ENCODE measurements at regions not wholly inside any gene's neighbourhood (a gene's known extent, or its start where the extent isn't known, plus 50 kb on each side); places are given as distances from the start of the nearest gene placed in this dataset.

DNA sequence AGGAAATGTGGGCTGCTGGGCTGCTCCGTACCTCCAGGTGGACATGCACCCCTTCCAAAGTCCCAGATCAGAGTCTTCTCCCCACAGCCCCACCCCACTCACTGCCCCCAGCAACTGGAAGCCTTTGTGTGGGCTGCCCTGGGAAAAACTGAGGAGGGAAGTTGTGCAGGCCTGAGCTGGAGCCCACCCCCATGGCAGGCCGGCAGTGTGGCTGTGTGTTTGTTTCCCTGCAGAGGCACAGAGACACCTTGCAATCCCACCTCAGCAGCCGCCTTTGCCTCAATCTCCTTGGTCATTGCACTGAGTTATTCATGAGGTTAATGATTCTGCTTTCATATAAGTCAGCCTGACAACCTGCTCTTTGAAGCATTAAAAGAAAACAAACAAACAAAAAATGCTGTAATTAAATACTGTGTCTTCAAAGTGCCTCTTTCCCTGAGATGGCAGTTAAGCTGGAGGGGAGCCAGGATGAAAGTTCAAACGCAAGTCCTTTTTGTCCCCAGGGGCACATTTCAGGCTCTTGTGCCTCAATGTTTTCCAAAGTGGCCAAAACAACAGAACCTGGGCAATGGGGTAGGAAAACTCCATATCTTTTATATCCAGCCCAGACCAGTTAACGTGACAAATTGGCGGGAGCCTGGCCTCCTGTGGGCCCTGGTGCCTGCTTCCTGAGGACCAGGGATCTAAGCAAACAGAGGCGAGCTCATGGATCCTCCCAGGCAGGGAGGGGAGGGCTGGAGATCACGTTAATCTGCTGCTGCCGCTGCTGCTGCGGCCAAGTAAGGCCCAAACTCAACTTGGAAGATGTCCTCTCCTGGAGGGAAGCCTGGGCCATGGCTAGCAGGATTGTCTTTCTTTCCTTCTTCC, 51.9 kb upstream of the TSPAN11 start:
- peaks cover 7% of the 10 kb centered on the region; the same call in 1 of the 2 replicates for H3K4me1 ChIP-seq (ENCODE audit: control insufficient read depth, insufficient read depth, low read length)
- no peak overlapping the region for H3K4me3 ChIP-seq (ENCODE audit: low read depth, low read length)
- no peak overlapping the region for H3K27ac ChIP-seq (ENCODE audit: low read depth, low read length)
- H3K36me3 ChIP-seq (ENCODE audit: control insufficient read depth, insufficient read depth, low read length) = no peaks in the 10 kb centered on the region
- H3K9me3 ChIP-seq (ENCODE audit: control insufficient read depth, insufficient read depth, low read depth, low read length) = no peaks in the 10 kb centered on the region
- H3K27me3 ChIP-seq (ENCODE audit: control insufficient read depth, insufficient read depth, low read length) = peaks cover 2% of the 10 kb centered on the region; the same call in 1 of the 2 replicates
- no peak overlapping the region for H3K9ac ChIP-seq (ENCODE audit: low read length)

DNA sequence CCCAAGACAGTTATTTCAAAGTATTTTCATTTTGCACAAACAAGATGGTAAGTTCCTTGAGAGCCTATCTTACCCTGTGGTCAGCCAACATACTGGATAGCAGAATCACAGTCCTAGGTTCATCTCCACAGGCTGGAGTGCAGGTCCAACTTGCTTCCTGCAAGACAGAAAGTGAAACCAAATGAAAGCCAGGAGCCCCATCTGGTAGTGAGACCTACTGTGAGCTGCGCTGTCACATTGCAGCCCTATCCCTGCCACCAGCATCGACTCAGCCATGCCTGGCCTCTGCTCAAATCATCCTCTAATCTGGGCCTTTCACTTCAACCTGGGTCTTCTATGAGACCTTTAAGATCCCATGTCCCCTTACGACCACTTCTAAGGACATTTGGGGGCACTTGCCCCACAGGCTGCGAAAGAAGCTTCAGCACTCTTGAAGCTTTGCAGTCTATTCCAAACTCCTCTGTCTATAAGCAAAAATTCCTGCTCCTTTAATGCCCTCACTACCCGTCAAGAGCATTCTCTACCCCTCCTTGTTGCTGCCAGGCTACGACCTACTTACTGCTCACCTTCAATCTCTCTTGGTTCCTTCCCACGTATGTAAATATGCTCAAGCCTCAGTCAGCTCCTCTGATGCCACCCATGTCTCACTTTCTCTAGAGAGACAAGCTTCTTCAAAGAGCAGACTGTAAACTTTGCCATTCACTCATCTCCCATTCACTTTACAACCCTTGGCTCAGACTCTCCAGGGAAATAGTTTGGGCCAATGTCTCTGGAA, 55.9 kb upstream of the TSPAN11 start:
- H3K27ac ChIP-seq (ENCODE audit: low read depth, low read length) = no peak overlapping the region
- H3K9ac ChIP-seq (ENCODE audit: low read length) = no peak overlapping the region
- no peak overlapping the region for H3K4me3 ChIP-seq (ENCODE audit: low read depth, low read length)
- H3K9me3 ChIP-seq (ENCODE audit: control insufficient read depth, insufficient read depth, low read depth, low read length) = peaks cover 15% of the 10 kb centered on the region; the same call in 1 of the 2 replicates
- peaks cover 7% of the 10 kb centered on the region; the same call in 1 of the 2 replicates for H3K4me1 ChIP-seq (ENCODE audit: control insufficient read depth, insufficient read depth, low read length)
- no peaks in the 10 kb centered on the region for H3K36me3 ChIP-seq (ENCODE audit: control insufficient read depth, insufficient read depth, low read length)
- no peaks in the 10 kb centered on the region for H3K27me3 ChIP-seq (ENCODE audit: control insufficient read depth, insufficient read depth, low read length)

DNA sequence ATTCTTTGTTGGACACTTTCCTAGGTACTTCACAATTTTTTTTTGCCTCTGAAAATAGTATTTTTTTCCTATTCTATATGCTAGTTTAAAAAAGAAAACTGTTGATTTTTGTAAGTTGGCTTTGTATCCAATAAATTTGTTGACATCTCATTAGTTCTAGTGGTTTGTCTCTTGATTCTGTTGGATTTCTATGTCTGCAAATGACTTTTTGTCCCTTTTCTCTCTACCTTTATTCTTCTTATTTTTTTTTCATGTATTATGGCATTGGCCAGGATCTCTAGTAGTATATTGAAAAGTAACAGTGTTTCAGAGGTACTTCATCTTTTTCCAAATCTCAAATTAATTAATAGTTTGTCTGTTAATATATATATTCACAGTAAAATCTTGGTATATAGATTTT, 59.1 kb upstream of the TSPAN11 start:
- Histone ChIP-seq H3K27me3 (ENCODE audit: control insufficient read depth, insufficient read depth, low read length) (no peaks in the 10 kb centered on the region), H3K4me3 (ENCODE audit: low read depth, low read length) (no peak overlapping the region), H3K9ac (ENCODE audit: low read length) (no peak overlapping the region), H3K9me3 (ENCODE audit: control insufficient read depth, insufficient read depth, low read depth, low read length) (peaks cover 18% of the 10 kb centered on the region; the same call in 1 of the 2 replicates), H3K4me1 (ENCODE audit: control insufficient read depth, insufficient read depth, low read length) (peaks cover 4% of the 10 kb centered on the region; the same call in 1 of the 2 replicates), H3K27ac (ENCODE audit: low read depth, low read length) (no peak overlapping the region), H3K36me3 (ENCODE audit: control insufficient read depth, insufficient read depth, low read length) (no peaks in the 10 kb centered on the region)

DNA sequence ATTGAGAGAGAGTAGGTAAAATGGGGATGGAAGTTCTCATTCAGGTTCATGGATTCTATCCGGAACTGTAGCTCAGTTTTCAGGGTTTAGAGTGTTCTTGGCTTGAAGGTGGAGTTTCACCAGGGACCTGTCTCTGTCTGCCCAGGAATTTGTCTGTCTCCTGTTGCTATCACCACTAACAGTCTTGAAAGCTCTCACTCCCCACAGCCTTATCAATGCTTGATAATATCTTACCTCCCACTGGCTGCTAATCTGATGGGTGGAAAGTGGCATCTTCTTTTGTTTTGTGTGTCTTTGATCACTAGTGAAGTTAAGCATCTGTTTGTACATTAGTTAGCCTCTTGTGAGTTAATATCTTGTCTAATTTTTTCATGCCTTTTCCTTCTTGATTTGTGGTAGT, 60.3 kb upstream of the TSPAN11 start:
- no peaks in the 10 kb centered on the region for H3K36me3 ChIP-seq (ENCODE audit: control insufficient read depth, insufficient read depth, low read length)
- no peak overlapping the region for H3K9ac ChIP-seq (ENCODE audit: low read length)
- peaks cover 18% of the 10 kb centered on the region; the same call in 1 of the 2 replicates for H3K9me3 ChIP-seq (ENCODE audit: control insufficient read depth, insufficient read depth, low read depth, low read length)
- H3K4me3 ChIP-seq (ENCODE audit: low read depth, low read length) = no peak overlapping the region
- H3K4me1 ChIP-seq (ENCODE audit: control insufficient read depth, insufficient read depth, low read length) = peaks cover 4% of the 10 kb centered on the region; the same call in 1 of the 2 replicates
- no peaks in the 10 kb centered on the region for H3K27me3 ChIP-seq (ENCODE audit: control insufficient read depth, insufficient read depth, low read length)
- H3K27ac ChIP-seq (ENCODE audit: low read depth, low read length) = no peak overlapping the region

DNA sequence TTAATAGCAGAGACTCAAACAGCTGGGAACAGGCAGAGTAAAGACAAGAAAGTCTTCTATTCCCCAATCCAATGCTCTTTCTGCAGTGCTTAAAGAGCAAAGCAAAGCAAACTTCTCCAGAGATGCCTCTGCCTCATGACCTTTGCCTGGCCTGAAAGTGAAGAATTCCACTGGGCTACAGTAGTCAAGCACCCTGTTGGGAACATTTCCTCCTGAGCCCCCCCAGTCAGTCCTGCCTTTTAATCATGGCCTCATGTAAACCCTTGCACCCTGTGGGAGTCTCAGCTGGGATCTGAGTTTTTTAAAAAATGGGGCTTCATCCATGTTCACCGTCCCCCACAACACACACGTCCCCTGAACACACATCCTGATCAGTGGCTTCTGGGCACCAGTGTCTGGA, 62.7 kb upstream of the TSPAN11 start:
- Histone ChIP-seq H3K4me1 (ENCODE audit: control insufficient read depth, insufficient read depth, low read length) (peaks cover 4% of the 10 kb centered on the region; the same call in 1 of the 2 replicates), H3K27ac (ENCODE audit: low read depth, low read length) (no peak overlapping the region), H3K9me3 (ENCODE audit: control insufficient read depth, insufficient read depth, low read depth, low read length) (peaks cover 18% of the 10 kb centered on the region; the same call in 1 of the 2 replicates), H3K36me3 (ENCODE audit: control insufficient read depth, insufficient read depth, low read length) (no peaks in the 10 kb centered on the region), H3K9ac (ENCODE audit: low read length) (no peak overlapping the region), H3K4me3 (ENCODE audit: low read depth, low read length) (no peak overlapping the region), H3K27me3 (ENCODE audit: control insufficient read depth, insufficient read depth, low read length) (no peaks in the 10 kb centered on the region)

DNA sequence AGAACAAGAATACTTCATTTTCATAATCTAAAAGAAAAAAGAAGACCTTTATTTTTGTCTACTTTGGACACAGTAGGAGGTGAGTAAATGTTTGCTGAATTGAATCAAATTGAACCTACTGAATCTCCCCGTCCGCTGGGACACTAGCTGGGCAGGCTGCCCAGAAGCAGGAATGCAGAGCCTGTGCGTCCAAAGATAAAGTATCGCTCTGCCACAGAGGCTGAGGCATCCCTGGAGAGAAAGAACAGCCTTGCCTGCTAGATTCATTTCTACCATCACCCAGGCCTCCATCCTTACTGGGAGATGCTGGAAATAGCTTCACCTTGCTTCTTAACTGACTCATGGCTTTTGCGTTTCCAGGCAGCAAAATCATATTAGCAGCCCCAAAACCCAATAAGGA, 64.1 kb upstream of the TSPAN11 start:
- peaks cover 16% of the 10 kb centered on the region; the same call in 1 of the 2 replicates for H3K9me3 ChIP-seq (ENCODE audit: control insufficient read depth, insufficient read depth, low read depth, low read length)
- no peaks in the 10 kb centered on the region for H3K36me3 ChIP-seq (ENCODE audit: control insufficient read depth, insufficient read depth, low read length)
- peaks cover 4% of the 10 kb centered on the region; the same call in 1 of the 2 replicates for H3K4me1 ChIP-seq (ENCODE audit: control insufficient read depth, insufficient read depth, low read length)
- H3K27ac ChIP-seq (ENCODE audit: low read depth, low read length) = no peak overlapping the region
- no peak overlapping the region for H3K9ac ChIP-seq (ENCODE audit: low read length)
- no peaks in the 10 kb centered on the region for H3K27me3 ChIP-seq (ENCODE audit: control insufficient read depth, insufficient read depth, low read length)
- H3K4me3 ChIP-seq (ENCODE audit: low read depth, low read length) = no peak overlapping the region

DNA sequence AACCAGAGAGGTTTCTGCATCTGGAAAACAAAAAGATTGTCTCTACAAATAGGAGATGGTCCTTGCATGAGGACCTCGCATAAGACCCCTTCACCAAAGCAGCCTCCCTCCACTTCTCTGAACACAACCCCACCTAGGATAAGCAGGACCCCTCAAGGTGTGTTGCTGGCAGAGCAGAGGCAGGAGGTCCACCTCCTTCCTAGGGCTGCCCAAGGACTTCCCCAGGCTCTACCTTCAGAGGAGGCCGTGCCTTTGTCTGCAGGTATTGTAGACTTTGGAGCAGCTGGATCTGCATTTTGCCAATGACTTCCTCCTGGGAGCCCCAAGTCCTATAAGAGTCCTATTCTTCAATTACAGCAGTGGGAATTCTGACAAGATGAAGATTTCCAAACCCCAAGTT, 67.3 kb upstream of the TSPAN11 start:
- no peaks in the 10 kb centered on the region for H3K27me3 ChIP-seq (ENCODE audit: control insufficient read depth, insufficient read depth, low read length)
- no peak overlapping the region for H3K4me3 ChIP-seq (ENCODE audit: low read depth, low read length)
- no peaks in the 10 kb centered on the region for H3K36me3 ChIP-seq (ENCODE audit: control insufficient read depth, insufficient read depth, low read length)
- no peak overlapping the region for H3K9ac ChIP-seq (ENCODE audit: low read length)
- H3K27ac ChIP-seq (ENCODE audit: low read depth, low read length) = no peak overlapping the region
- no peaks in the 10 kb centered on the region for H3K9me3 ChIP-seq (ENCODE audit: control insufficient read depth, insufficient read depth, low read depth, low read length)
- peaks cover 4% of the 10 kb centered on the region; the same call in 1 of the 2 replicates for H3K4me1 ChIP-seq (ENCODE audit: control insufficient read depth, insufficient read depth, low read length)

DNA sequence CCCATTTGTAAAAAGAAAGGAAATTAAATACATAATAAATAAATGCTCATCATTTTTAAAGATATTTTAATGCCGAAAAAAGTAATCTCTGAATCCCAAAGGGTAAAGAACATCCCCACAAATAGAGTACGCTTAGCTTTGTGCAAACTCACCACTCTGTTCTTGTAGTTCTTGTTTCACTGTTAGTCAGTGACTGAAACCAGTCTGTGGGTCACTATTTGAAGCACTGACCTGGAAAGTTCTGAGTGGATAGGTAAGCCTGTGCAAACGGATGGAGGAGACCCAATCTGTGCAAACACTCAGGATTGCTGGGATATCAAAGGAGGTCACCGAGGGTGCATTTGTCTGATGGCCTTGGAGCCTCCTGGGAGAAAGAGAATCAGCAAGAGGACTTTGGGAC, 68.1 kb upstream of the TSPAN11 start:
- H3K27ac ChIP-seq (ENCODE audit: low read depth, low read length) = no peak overlapping the region
- no peak overlapping the region for H3K9ac ChIP-seq (ENCODE audit: low read length)
- peaks cover under 1% of the 10 kb centered on the region; the same call in 1 of the 2 replicates for H3K4me1 ChIP-seq (ENCODE audit: control insufficient read depth, insufficient read depth, low read length)
- H3K27me3 ChIP-seq (ENCODE audit: control insufficient read depth, insufficient read depth, low read length) = no peaks in the 10 kb centered on the region
- H3K36me3 ChIP-seq (ENCODE audit: control insufficient read depth, insufficient read depth, low read length) = no peaks in the 10 kb centered on the region
- no peak overlapping the region for H3K4me3 ChIP-seq (ENCODE audit: low read depth, low read length)
- H3K9me3 ChIP-seq (ENCODE audit: control insufficient read depth, insufficient read depth, low read depth, low read length) = no peaks in the 10 kb centered on the region

DNA sequence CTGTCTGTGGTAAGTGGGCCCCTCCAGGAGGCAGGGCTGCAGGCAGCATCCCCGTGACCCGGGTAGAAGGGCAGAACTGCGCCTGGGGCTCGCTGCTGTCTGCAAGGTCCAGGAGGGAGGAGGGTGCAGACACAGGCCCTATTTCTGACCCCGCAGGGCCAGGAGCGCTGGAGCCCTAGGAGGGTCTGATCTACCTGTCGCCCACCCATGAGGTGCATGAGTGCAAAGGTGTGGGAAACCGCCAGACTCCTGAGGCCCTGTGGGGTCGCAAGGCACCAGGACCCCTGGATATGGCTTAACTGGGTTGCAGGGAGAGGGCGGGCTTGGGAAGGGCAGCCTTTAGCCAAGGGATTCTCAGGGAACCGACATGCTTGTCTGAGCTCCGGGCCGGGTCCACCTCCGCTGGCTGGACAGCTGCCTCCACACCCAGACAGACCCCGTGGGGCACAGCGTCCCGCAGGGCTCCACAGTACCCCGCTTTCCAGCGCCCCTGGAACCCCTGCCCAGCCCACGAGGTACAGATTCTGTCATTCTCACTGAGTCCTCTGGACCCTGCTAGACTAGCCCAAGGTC, 72.9 kb upstream of the TSPAN11 start:
- no peaks in the 10 kb centered on the region for H3K9me3 ChIP-seq (ENCODE audit: control insufficient read depth, insufficient read depth, low read depth, low read length)
- no peak overlapping the region for H3K4me3 ChIP-seq (ENCODE audit: low read depth, low read length)
- no peak overlapping the region for H3K27ac ChIP-seq (ENCODE audit: low read depth, low read length)
- no peaks in the 10 kb centered on the region for H3K36me3 ChIP-seq (ENCODE audit: control insufficient read depth, insufficient read depth, low read length)
- H3K9ac ChIP-seq (ENCODE audit: low read length) = no peak overlapping the region
- H3K27me3 ChIP-seq (ENCODE audit: control insufficient read depth, insufficient read depth, low read length) = no peaks in the 10 kb centered on the region
- peaks cover 6% of the 10 kb centered on the region; the same call in 1 of the 2 replicates for H3K4me1 ChIP-seq (ENCODE audit: control insufficient read depth, insufficient read depth, low read length)

DNA sequence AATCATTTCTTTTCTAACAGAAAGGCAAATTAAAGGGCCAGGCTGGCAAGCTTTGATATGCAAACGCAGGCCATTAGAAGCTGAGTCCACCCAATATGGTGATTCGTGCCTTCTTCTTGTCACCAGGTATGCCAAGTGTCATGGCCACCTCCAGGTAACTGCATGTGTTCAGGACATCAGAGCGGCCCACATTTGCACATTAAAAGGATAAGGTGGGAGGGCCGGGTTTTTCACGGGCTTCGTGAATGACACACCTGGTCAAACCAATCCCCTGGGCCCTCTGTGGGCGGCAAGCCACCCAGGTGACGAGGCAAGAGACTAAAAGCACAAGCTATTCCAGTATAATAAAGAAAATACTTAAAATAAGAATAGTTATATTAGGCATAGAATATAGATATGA, 75.9 kb upstream of the TSPAN11 start:
- Histone ChIP-seq H3K9ac (ENCODE audit: low read length) (no peak overlapping the region), H3K27ac (ENCODE audit: low read depth, low read length) (no peak overlapping the region), H3K4me3 (ENCODE audit: low read depth, low read length) (no peak overlapping the region), H3K9me3 (ENCODE audit: control insufficient read depth, insufficient read depth, low read depth, low read length) (no peaks in the 10 kb centered on the region), H3K4me1 (ENCODE audit: control insufficient read depth, insufficient read depth, low read length) (peaks cover 6% of the 10 kb centered on the region; the same call in 1 of the 2 replicates), H3K36me3 (ENCODE audit: control insufficient read depth, insufficient read depth, low read length) (no peaks in the 10 kb centered on the region), H3K27me3 (ENCODE audit: control insufficient read depth, insufficient read depth, low read length) (no peaks in the 10 kb centered on the region)

All from HUES6 (cell line).